K562 (cell line): ENCODE measurements at regions not wholly inside any gene's neighbourhood (a gene's known extent, or its start where the extent isn't known, plus 50 kb on each side); places are given as distances from the start of the nearest gene placed in this dataset.

Source experiments
- ARID1B ChIP-seq: fragments of 450-650 bp; IDR thresholded peaks from 2 replicates; pipeline ENCODE4 v1.6.1; 2016; ENCODE audit warnings: antibody characterized with exemption, mild to moderate bottlenecking, inconsistent platforms
- CHAMP1 ChIP-seq: fragments of 450-650 bp; IDR thresholded peaks from 2 replicates; pipeline ENCODE4 v1.6.1; 2016; ENCODE audit warnings: mild to moderate bottlenecking
- CREB1 ChIP-seq, 2 experiments: sonication (generic) in 1 of 2; formaldehyde crosslinking in 1 of 2; IDR thresholded peaks; 2 replicates each; pipeline versions ENCODE4 v1.6.1 to v1.8.0; 2012 to 2022; ENCODE audit warnings: inconsistent platforms in 1 of 2, mild to moderate bottlenecking in 1 of 2, missing genetic modification reagents in 1 of 2, moderate library complexity in 1 of 2
- GABPA ChIP-seq: fragments of 200-800 bp; sonication (Bioruptor generic); conservative IDR thresholded peaks from 2 replicates; pipeline ENCODE4 v1.6.1; 2016; ENCODE audit warnings: low read depth, missing genetic modification characterization, missing compliant biosample characterization
- MAZ ChIP-seq, 2 experiments: fragments of 450-650 bp in 1 of 2; sonication (generic) in 1 of 2; formaldehyde crosslinking; IDR thresholded peaks in 1 of 2; conservative IDR thresholded peaks in 1 of 2; 2 replicates each; pipeline versions ENCODE4 v1.4.0 to v1.5.0; 2020; ENCODE audit warnings: mild to moderate bottlenecking in 1 of 2, missing genetic modification reagents in 1 of 2
- MEIS2 ChIP-seq: fragments of 450-650 bp; IDR thresholded peaks from 2 replicates; pipeline ENCODE4 v1.6.1; 2014; ENCODE audit warnings: mild to moderate bottlenecking; ENCODE audit not compliant: partially characterized antibody
- MNT ChIP-seq, 2 experiments: fragments of 450-650 bp; conservative IDR thresholded peaks; 2 replicates each; pipeline ENCODE4 v1.6.1; 2017; ENCODE audit warnings: mild to moderate bottlenecking in 2 of 2, moderate library complexity in 2 of 2
- NR2C1 ChIP-seq, 2 experiments: fragments of 450-650 bp; IDR thresholded peaks; 2 replicates each; pipeline ENCODE4 v1.6.1; 2017; ENCODE audit warnings: mild to moderate bottlenecking in 2 of 2, antibody characterized with exemption in 1 of 2, inconsistent platforms in 1 of 2, missing compliant biosample characterization in 1 of 2, missing genetic modification characterization in 1 of 2
- NR2C2 ChIP-seq, 2 experiments: fragments of 200-800 bp in 1 of 2; sonication (Bioruptor generic) in 1 of 2; sonication (generic) in 1 of 2; formaldehyde crosslinking in 1 of 2; IDR thresholded peaks; 2 replicates each; pipeline versions ENCODE4 v1.6.1 to v1.8.0; 2016 to 2022; ENCODE audit warnings: mild to moderate bottlenecking in 1 of 2, missing compliant biosample characterization in 1 of 2, missing genetic modification characterization in 1 of 2, missing genetic modification reagents in 1 of 2
- NRF1 ChIP-seq, 2 experiments: fragments of 450-650 bp; IDR thresholded peaks in 1 of 2; conservative IDR thresholded peaks in 1 of 2; 2 replicates each; pipeline ENCODE4 v1.6.1; 2014; ENCODE audit warnings: mild to moderate bottlenecking in 2 of 2
- SMARCA4 ChIP-seq: fragments of 450-650 bp; IDR thresholded peaks from 2 replicates; pipeline ENCODE4 v1.6.1; 2016
- TEAD4 ChIP-seq, 2 experiments: sonication (generic) in 1 of 2; formaldehyde crosslinking in 1 of 2; IDR thresholded peaks; 2 replicates each; pipeline versions ENCODE4 v1.6.1 to v1.8.0; 2012 to 2022; ENCODE audit warnings: borderline replicate concordance in 1 of 2, inconsistent platforms in 1 of 2, low read length in 1 of 2, mild to moderate bottlenecking in 1 of 2, missing genetic modification reagents in 1 of 2
- ZNF124 ChIP-seq: sonication (generic); formaldehyde crosslinking; IDR thresholded peaks from 2 replicates; pipeline ENCODE4 v1.8.1; 2022; ENCODE audit warnings: missing genetic modification reagents
- ZNF175 ChIP-seq: fragments of 200-800 bp; sonication (Bioruptor generic); IDR thresholded peaks from 2 replicates; pipeline ENCODE4 v1.6.1; 2016; ENCODE audit warnings: low read depth, mild to moderate bottlenecking, missing genetic modification characterization, missing compliant biosample characterization
- ZNF644 ChIP-seq: fragments of 200-800 bp; sonication (Bioruptor generic); IDR thresholded peaks from 2 replicates; pipeline ENCODE4 v1.6.1; 2016; ENCODE audit warnings: low read depth, missing genetic modification characterization, missing compliant biosample characterization
- TF ChIP-seq, protein P1 (sequence below): fragments of 450-650 bp; IDR thresholded peaks from 2 replicates; pipeline ENCODE4 v1.6.1; 2016
- TF ChIP-seq, protein P2 (sequence below): fragments of 150-350 bp; IDR thresholded peaks from 2 replicates; pipeline ENCODE4 v1.6.1; 2014; ENCODE audit warnings: low read depth, mild to moderate bottlenecking, low read length, borderline replicate concordance

GRCh38 chr1:221035662-221036153 is 156.5 kb downstream of the HLX start (continued):
- TF ChIP-seq CHAMP1 (no peak), CREB1 (IDR thresholded peaks at IDR 0.05) (peak; percentile 72), CREB1 (CRISPR knock-in tag; IDR thresholded peaks at IDR 0.05) (no peak), MAZ (CRISPR knock-in tag; conservative IDR thresholded peaks at IDR 0.05 in 1 of 2, IDR thresholded peaks at IDR 0.05 in 1 of 2) (peak; percentile 17 to 58; a peak in 1 of 4 replicates), NR2C1 (IDR thresholded peaks at IDR 0.05) (no peak), NR2C1 (tag; IDR thresholded peaks at IDR 0.05) (no peak), ZNF644 (no peak), GABPA (peak; percentile 81), ZNF175 (CRISPR knock-in tag) (peak; percentile 20; the same call in 1 of the 2 replicates), TEAD4 (IDR thresholded peaks at IDR 0.05; ENCODE audit: low read length) (0 out of 2 replicates have a peak, but pooled peaks have one; percentile 9), TEAD4 (CRISPR knock-in tag; IDR thresholded peaks at IDR 0.05; ENCODE audit: borderline replicate concordance) (no peak), SMARCA4 (peak; percentile 75; the same call in 1 of the 2 replicates), ZNF124 (CRISPR knock-in tag) (no peak), MEIS2 (peak; percentile 45), MNT (conservative IDR thresholded peaks at IDR 0.05) (0 out of 4 replicates have a peak, but pooled peaks of 1 of the 2 experiments have one; percentile 15), NRF1 (conservative IDR thresholded peaks at IDR 0.05 in 1 of 2, IDR thresholded peaks at IDR 0.05 in 1 of 2) (peak; percentile 63 to 67), NR2C2 (CRISPR knock-in tag; IDR thresholded peaks at IDR 0.05) (no peak), NR2C2 (tag; IDR thresholded peaks at IDR 0.05) (peak; percentile 50; the same call in 1 of the 2 replicates), ARID1B (peak; percentile 76)
- TF ChIP-seq, protein P1, sequence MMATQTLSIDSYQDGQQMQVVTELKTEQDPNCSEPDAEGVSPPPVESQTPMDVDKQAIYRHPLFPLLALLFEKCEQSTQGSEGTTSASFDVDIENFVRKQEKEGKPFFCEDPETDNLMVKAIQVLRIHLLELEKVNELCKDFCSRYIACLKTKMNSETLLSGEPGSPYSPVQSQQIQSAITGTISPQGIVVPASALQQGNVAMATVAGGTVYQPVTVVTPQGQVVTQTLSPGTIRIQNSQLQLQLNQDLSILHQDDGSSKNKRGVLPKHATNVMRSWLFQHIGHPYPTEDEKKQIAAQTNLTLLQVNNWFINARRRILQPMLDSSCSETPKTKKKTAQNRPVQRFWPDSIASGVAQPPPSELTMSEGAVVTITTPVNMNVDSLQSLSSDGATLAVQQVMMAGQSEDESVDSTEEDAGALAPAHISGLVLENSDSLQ, result peak; percentile 74
- TF ChIP-seq, protein P2, sequence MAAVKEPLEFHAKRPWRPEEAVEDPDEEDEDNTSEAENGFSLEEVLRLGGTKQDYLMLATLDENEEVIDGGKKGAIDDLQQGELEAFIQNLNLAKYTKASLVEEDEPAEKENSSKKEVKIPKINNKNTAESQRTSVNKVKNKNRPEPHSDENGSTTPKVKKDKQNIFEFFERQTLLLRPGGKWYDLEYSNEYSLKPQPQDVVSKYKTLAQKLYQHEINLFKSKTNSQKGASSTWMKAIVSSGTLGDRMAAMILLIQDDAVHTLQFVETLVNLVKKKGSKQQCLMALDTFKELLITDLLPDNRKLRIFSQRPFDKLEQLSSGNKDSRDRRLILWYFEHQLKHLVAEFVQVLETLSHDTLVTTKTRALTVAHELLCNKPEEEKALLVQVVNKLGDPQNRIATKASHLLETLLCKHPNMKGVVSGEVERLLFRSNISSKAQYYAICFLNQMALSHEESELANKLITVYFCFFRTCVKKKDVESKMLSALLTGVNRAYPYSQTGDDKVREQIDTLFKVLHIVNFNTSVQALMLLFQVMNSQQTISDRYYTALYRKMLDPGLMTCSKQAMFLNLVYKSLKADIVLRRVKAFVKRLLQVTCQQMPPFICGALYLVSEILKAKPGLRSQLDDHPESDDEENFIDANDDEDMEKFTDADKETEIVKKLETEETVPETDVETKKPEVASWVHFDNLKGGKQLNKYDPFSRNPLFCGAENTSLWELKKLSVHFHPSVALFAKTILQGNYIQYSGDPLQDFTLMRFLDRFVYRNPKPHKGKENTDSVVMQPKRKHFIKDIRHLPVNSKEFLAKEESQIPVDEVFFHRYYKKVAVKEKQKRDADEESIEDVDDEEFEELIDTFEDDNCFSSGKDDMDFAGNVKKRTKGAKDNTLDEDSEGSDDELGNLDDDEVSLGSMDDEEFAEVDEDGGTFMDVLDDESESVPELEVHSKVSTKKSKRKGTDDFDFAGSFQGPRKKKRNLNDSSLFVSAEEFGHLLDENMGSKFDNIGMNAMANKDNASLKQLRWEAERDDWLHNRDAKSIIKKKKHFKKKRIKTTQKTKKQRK, result no peak
